ENCODE measurements at regions not wholly inside any gene's neighbourhood (a gene's known extent, or its start where the extent isn't known, plus 50 kb on each side); places are given as distances from the start of the nearest gene placed in this dataset.

DNA sequence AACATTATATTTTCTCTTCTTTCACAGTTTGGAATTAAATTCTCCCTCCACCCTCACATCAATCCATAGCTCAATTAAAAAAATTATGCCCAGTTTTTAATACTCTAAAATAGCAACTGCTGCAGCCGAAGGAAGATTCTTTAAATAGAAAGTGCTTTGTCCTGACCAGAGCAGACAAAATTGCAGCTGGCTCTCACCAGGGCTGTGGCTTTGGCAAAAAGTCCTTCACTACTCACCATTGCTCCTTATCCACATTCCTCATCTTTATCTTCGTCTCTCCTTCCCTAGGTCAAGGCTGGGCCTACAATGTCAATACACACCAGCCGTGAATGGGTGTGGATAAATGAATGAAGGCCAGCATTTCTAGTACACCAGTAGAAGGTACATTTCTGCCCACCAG is 107.9 kb upstream of the VGLL2 start:
- no peak for TF ChIP-seq POLR2A (IDR thresholded peaks at IDR 0.05)
- TF ChIP-seq, protein P1, sequence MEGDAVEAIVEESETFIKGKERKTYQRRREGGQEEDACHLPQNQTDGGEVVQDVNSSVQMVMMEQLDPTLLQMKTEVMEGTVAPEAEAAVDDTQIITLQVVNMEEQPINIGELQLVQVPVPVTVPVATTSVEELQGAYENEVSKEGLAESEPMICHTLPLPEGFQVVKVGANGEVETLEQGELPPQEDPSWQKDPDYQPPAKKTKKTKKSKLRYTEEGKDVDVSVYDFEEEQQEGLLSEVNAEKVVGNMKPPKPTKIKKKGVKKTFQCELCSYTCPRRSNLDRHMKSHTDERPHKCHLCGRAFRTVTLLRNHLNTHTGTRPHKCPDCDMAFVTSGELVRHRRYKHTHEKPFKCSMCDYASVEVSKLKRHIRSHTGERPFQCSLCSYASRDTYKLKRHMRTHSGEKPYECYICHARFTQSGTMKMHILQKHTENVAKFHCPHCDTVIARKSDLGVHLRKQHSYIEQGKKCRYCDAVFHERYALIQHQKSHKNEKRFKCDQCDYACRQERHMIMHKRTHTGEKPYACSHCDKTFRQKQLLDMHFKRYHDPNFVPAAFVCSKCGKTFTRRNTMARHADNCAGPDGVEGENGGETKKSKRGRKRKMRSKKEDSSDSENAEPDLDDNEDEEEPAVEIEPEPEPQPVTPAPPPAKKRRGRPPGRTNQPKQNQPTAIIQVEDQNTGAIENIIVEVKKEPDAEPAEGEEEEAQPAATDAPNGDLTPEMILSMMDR (IDR thresholded peaks at IDR 0.05 in 4 of 5, conservative IDR thresholded peaks at IDR 0.05 in 1 of 5), result no peak

Data from gastrocnemius medialis (tissue), 4 donors.